ENCODE measurements at regions not wholly inside any gene's neighbourhood (a gene's known extent, or its start where the extent isn't known, plus 50 kb on each side); places are given as distances from the start of the nearest gene placed in this dataset.

DNA sequence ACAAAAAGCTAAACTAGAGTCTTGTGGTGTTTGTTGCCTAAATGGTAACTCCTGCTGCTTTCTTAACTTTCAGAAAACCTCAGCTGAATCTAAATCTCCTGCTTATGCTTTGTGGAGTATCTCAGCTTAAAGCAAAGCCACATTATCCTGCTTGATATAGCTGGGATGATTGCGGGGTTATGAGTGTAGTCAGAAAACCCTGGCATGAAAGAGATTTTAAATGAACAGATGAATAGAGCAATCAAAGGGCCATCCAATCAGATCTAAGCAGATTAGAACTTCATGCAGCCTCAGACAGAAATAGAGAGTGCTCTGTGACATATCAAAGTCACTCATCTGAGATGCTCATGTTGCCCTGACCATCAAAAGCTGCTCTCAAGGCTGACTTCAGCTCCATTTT is 305.5 kb downstream of the DMRT2 start:
- no peak for DNase-seq (ENCODE audit: low read depth)
- no peak overlapping the region for H3K4me3 ChIP-seq (replicated peaks; ENCODE audit: low read depth, low read length)
- no peak for TF ChIP-seq CTCF (IDR thresholded peaks at IDR 0.05; ENCODE audit: low read length, missing control alignments)

GRCh38 chr9:1362845-1363244 is 312.7 kb downstream of the DMRT2 start:
- no peak overlapping the region for H3K4me3 ChIP-seq (replicated peaks; ENCODE audit: low read depth, low read length)
- TF ChIP-seq CTCF (IDR thresholded peaks at IDR 0.05; ENCODE audit: low read length, missing control alignments) = no peak
- no peak for DNase-seq (ENCODE audit: low read depth)

- DNase-seq (ENCODE audit: low read depth) = no peak
- no peak overlapping the region for H3K4me3 ChIP-seq (replicated peaks; ENCODE audit: low read depth, low read length)
- no peak for TF ChIP-seq CTCF (IDR thresholded peaks at IDR 0.05; ENCODE audit: low read length, missing control alignments)
These were observed 316.1 kb downstream of the DMRT2 start for GRCh38 chr9:1366276-1366675.

- no peak for TF ChIP-seq CTCF (IDR thresholded peaks at IDR 0.05; ENCODE audit: low read length, missing control alignments)
- DNase-seq (ENCODE audit: low read depth) = no peak
- no peak overlapping the region for H3K4me3 ChIP-seq (replicated peaks; ENCODE audit: low read depth, low read length)
These were observed 319.1 kb downstream of the DMRT2 start for GRCh38 chr9:1369297-1369696.

GRCh38 chr9:1373445-1373844 is 323.3 kb downstream of the DMRT2 start:
- DNase-seq (ENCODE audit: low read depth) = no peak
- no peak for TF ChIP-seq CTCF (IDR thresholded peaks at IDR 0.05; ENCODE audit: low read length, missing control alignments)
- H3K4me3 ChIP-seq (replicated peaks; ENCODE audit: low read depth, low read length) = no peak overlapping the region

DNA sequence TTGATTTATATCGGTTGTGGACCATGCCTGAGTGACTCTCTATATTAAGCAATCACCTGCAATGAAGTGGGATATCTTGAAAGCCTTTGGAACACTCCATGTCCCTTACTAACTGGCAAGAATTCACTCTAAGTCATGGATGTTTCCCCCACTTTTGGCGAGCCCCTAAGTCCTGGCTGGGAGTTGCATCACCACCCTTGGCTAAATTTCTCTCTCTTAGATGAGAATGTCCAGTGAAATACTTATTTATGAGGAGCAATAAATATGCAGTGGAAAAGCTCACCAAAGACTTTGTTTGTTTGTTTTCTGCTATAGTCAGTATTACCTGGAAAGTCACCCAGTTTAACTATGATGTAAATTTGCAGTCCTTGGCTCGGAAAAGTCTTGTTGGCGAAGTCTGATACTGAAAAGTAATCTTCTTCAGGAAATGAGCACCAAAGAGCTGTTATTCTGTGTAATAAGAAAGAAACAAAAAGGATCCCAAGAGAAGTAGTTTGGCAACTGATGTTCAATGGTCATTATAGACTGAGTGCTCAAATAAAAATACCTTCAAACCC is 333.8 kb downstream of the DMRT2 start:
- no peak for DNase-seq (ENCODE audit: low read depth)
- no peak for TF ChIP-seq CTCF (IDR thresholded peaks at IDR 0.05; ENCODE audit: low read length, missing control alignments)
- no peak overlapping the region for H3K4me3 ChIP-seq (replicated peaks; ENCODE audit: low read depth, low read length)

GRCh38 chr9:1384816-1385215 is 334.7 kb downstream of the DMRT2 start:
- DNase-seq (ENCODE audit: low read depth) = no peak
- no peak overlapping the region for H3K4me3 ChIP-seq (replicated peaks; ENCODE audit: low read depth, low read length)

More at GRCh38 chr9:1384816-1385215, 334.7 kb downstream of the DMRT2 start:
- TF ChIP-seq CTCF (IDR thresholded peaks at IDR 0.05; ENCODE audit: low read length, missing control alignments) = no peak

Data from fibroblast of pulmonary artery (primary cell).